H9 (cell line): ENCODE measurements at regions not wholly inside any gene's neighbourhood (a gene's known extent, or its start where the extent isn't known, plus 50 kb on each side); places are given as distances from the start of the nearest gene placed in this dataset.

Experiments
- DNase-seq: peaks from one replicate; pipeline ENCODE4 v3.0.0-alpha.2; 2017
- H2AFZ ChIP-seq: one replicate; pipeline ENCODE4 v1.6.1; 2013; ENCODE audit warnings: mild to moderate bottlenecking, low read length, control low read depth, moderate library complexity
- H2AK5ac ChIP-seq: 2 replicates; pipeline ENCODE4 v1.6.1; 2013; ENCODE audit warnings: low read length, control low read depth, mixed read lengths; ENCODE audit not compliant: insufficient read length
- H2BK120ac ChIP-seq: one replicate; pipeline ENCODE4 v1.6.1; 2013; ENCODE audit warnings: low read depth, mild to moderate bottlenecking, low read length, control low read depth, inconsistent platforms; ENCODE audit not compliant: poor library complexity, severe bottlenecking
- H2BK12ac ChIP-seq: 2 replicates; pipeline ENCODE4 v1.6.1; 2013; ENCODE audit warnings: low read length, control low read depth, mixed read lengths, low read depth; ENCODE audit not compliant: insufficient read length
- H2BK15ac ChIP-seq: 2 replicates; pipeline ENCODE4 v1.6.1; 2013; ENCODE audit warnings: low read depth, low read length, control low read depth
- H2BK20ac ChIP-seq: one replicate; pipeline ENCODE4 v1.6.1; 2013; ENCODE audit warnings: low read depth, mild to moderate bottlenecking, low read length, control low read depth, inconsistent platforms; ENCODE audit not compliant: poor library complexity, severe bottlenecking
- H2BK5ac ChIP-seq: 2 replicates; pipeline ENCODE4 v1.6.1; 2013; ENCODE audit warnings: low read length, control low read depth, mixed read lengths; ENCODE audit not compliant: insufficient read length
- H3K14ac ChIP-seq: 2 replicates; pipeline ENCODE4 v1.6.1; 2013; ENCODE audit warnings: low read length, control low read depth; ENCODE audit not compliant: insufficient read depth
- H3K18ac ChIP-seq: 2 replicates; pipeline ENCODE4 v1.6.1; 2013; ENCODE audit warnings: low read depth, mild to moderate bottlenecking, mixed read lengths, low read length, control low read depth; ENCODE audit not compliant: insufficient read length
- H3K23ac ChIP-seq: 2 replicates; pipeline ENCODE4 v1.6.1; 2013; ENCODE audit warnings: low read length, control low read depth, mixed read lengths, low read depth; ENCODE audit not compliant: insufficient read length
- H3K23me2 ChIP-seq: 2 replicates; pipeline ENCODE4 v1.6.1; 2013; ENCODE audit warnings: low read depth, mild to moderate bottlenecking, mixed read lengths, low read length, control low read depth; ENCODE audit not compliant: insufficient read length, poor library complexity, severe bottlenecking
- H3K27ac ChIP-seq: 2 replicates; pipeline ENCODE4 v1.5.1; 2013; ENCODE audit warnings: low read length, control low read depth, mixed read lengths, low read depth; ENCODE audit not compliant: insufficient read length
- H3K27me3 ChIP-seq: 2 replicates; pipeline ENCODE4 v1.6.1; 2013; ENCODE audit warnings: low read length, control low read depth, inconsistent platforms; ENCODE audit not compliant: insufficient read depth
- H3K4ac ChIP-seq: 2 replicates; pipeline ENCODE4 v1.6.1; 2013; ENCODE audit warnings: low read depth, mild to moderate bottlenecking, control low read depth, inconsistent platforms, low read length, moderate library complexity
- H3K4me1 ChIP-seq: 2 replicates; pipeline ENCODE4 v1.6.1; 2013; ENCODE audit warnings: low read length, control low read depth, inconsistent platforms; ENCODE audit not compliant: insufficient read depth
- H3K4me2 ChIP-seq: 2 replicates; pipeline ENCODE4 v1.6.1; 2013; ENCODE audit warnings: low read length, control low read depth, mixed read lengths; ENCODE audit not compliant: insufficient read length, insufficient read depth
- H3K56ac ChIP-seq: 2 replicates; pipeline ENCODE4 v1.6.1; 2013; ENCODE audit warnings: low read depth, mild to moderate bottlenecking, mixed read lengths, low read length, control low read depth; ENCODE audit not compliant: insufficient read length
- H3K79me1 ChIP-seq: 2 replicates; pipeline ENCODE4 v1.6.1; 2013; ENCODE audit warnings: low read depth, mild to moderate bottlenecking, moderate library complexity, low read length, control low read depth, inconsistent platforms; ENCODE audit not compliant: insufficient read depth, poor library complexity, severe bottlenecking
- H3K79me2 ChIP-seq: 2 replicates; pipeline ENCODE4 v1.6.1; 2013; ENCODE audit warnings: low read length, control low read depth, inconsistent platforms; ENCODE audit not compliant: insufficient read depth
- H3K9ac ChIP-seq: 2 replicates; pipeline ENCODE4 v1.6.1; 2013; ENCODE audit warnings: low read length, control low read depth, mixed read lengths; ENCODE audit not compliant: insufficient read length; ENCODE audit errors: extremely low read depth
- H3K9me3 ChIP-seq: one replicate; pipeline ENCODE4 v1.6.1; 2013; ENCODE audit warnings: low read depth, low read length, inconsistent platforms; ENCODE audit not compliant: control insufficient read depth
- H3T11ph ChIP-seq: one replicate; pipeline ENCODE4 v1.6.1; 2013; ENCODE audit warnings: mild to moderate bottlenecking, low read length, control low read depth, inconsistent platforms
- H4K20me1 ChIP-seq: one replicate; pipeline ENCODE4 v1.6.1; 2013; ENCODE audit not compliant: control insufficient read depth, insufficient read length, insufficient read depth
- H4K5ac ChIP-seq: 2 replicates; pipeline ENCODE4 v1.6.1; 2013; ENCODE audit warnings: low read depth, mild to moderate bottlenecking, mixed read lengths, low read length, control low read depth; ENCODE audit not compliant: insufficient read length
- H4K8ac ChIP-seq: replicated peaks from 2 replicates; pipeline ENCODE4 v1.6.1; 2013; ENCODE audit warnings: low read length, control low read depth, mixed read lengths, low read depth; ENCODE audit not compliant: insufficient read length
- H4K91ac ChIP-seq: 2 replicates; pipeline ENCODE4 v1.6.1; 2013; ENCODE audit warnings: low read depth, mild to moderate bottlenecking, moderate library complexity, mixed read lengths, low read length, control low read depth; ENCODE audit not compliant: insufficient read length
- H3K27ac Mint-ChIP-seq, 3 experiments: 2 replicates in 2 of 3; 3 replicates in 1 of 3; pipeline ENCODE4 v1.8.0; 2020 to 2021; ENCODE audit warnings: mixed read lengths in 3 of 3, mild to moderate bottlenecking in 1 of 3, moderate library complexity in 1 of 3
- H3K27me3 Mint-ChIP-seq: 2 replicates; pipeline ENCODE4 v1.8.0; 2021; ENCODE audit warnings: low read depth, mild to moderate bottlenecking, moderate library complexity, mixed read lengths
- H3K36me3 Mint-ChIP-seq, 3 experiments: 2 replicates in 2 of 3; 3 replicates in 1 of 3; pipeline ENCODE4 v1.8.0; 2020 to 2021; ENCODE audit warnings: low read depth in 3 of 3, mixed read lengths in 3 of 3; ENCODE audit not compliant: insufficient read depth in 1 of 3
- H3K4me1 Mint-ChIP-seq, 2 experiments: 2 replicates each; pipeline ENCODE4 v1.8.0; 2020; ENCODE audit warnings: mixed read lengths in 2 of 2
- H3K4me3 Mint-ChIP-seq, 2 experiments: 2 replicates in 1 of 2; 3 replicates in 1 of 2; pipeline ENCODE4 v1.8.0; 2020 to 2021; ENCODE audit warnings: mild to moderate bottlenecking in 2 of 2, mixed read lengths in 2 of 2, moderate library complexity in 1 of 2
- H3K9me3 Mint-ChIP-seq, 2 experiments: 2 replicates in 1 of 2; 3 replicates in 1 of 2; pipeline ENCODE4 v1.8.0; 2020; ENCODE audit warnings: mild to moderate bottlenecking in 2 of 2, mixed read lengths in 2 of 2, moderate library complexity in 1 of 2
- CTCF ChIP-seq: fragments of 200-600 bp; sonication (generic); conservative IDR thresholded peaks from 3 replicates; pipeline ENCODE4 v1.8.0; 2021; ENCODE audit warnings: antibody characterized with exemption, mild to moderate bottlenecking
- WGBS: extraction: QIAGEN DNeasy Blood & Tissue Kit; methylation state at CpG from one replicate; pipeline ENCODE4 v1.1.7; 2013; ENCODE audit warnings: missing lambda C conversion rate, low lambda C conversion rate, mixed read lengths; ENCODE audit not compliant: insufficient read length; ENCODE audit errors: extremely low coverage; 5-methylcytosine and 5-hydroxymethylcytosine counted together

DNA sequence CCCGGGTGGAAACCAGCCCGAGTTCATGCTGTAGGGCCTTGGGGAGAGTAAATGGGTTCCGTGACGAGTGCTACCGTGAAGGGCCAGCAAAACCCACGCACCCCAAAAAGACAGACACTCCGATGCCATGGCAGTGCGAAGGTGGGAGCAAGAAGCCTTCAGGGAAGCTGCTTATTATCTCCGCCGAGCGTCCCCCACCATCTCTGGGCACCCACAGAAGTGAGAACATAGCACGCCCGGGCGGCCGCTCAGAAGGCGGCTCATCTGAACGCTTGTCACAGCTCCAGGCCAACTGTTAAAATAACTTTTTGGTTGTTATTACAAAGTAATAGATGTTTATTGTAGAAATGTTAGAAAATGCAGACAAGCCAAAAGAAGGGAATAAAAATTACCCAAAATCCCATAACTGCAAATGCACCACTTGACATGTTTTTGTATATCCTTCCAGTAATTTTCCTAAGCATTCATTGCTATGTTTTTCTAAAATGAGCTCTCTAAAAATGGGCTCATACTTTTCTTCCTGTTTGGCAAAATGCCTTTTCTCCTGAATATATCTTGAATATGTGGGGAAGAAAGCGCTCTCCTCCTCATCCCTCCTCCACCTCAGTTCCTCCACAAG lies 234.9 kb downstream of the NPHP4 start:
- Histone ChIP-seq H4K5ac (no peak overlapping the region), H3K27me3 (no peaks in the 10 kb centered on the region), H4K91ac (no peak overlapping the region), H2BK15ac (no peak overlapping the region), H2AK5ac (no peak overlapping the region), H3K23ac (no peak overlapping the region), H3K4ac (no peak overlapping the region), H3T11ph (no peak overlapping the region), H2BK5ac (no peak overlapping the region), H2AFZ (no peak overlapping the region), H2BK20ac (no peak overlapping the region), H3K23me2 (no peaks in the 10 kb centered on the region), H3K18ac (no peak overlapping the region), H3K79me2 (no peaks in the 10 kb centered on the region), H3K9me3 (no peaks in the 10 kb centered on the region), H2BK120ac (no peak overlapping the region), H4K20me1 (no peaks in the 10 kb centered on the region), H3K27ac (no peak overlapping the region), H3K4me1 (no peaks in the 10 kb centered on the region), H4K8ac (no peak overlapping the region), H3K56ac (no peak overlapping the region), H3K14ac (no peak overlapping the region; the same call in 1 of the 2 replicates), H3K79me1 (no peaks in the 10 kb centered on the region), H3K4me2 (no peak overlapping the region), H2BK12ac (no peak overlapping the region), H3K9ac (no peak overlapping the region)
- DNase-seq = no peak
- TF ChIP-seq CTCF = no peak
- Mint-ChIP-seq H3K27me3 (no peaks in the 10 kb centered on the region; the same call in none of the 2 replicates), H3K36me3 (peaks cover 1 to 8% (median 4%) of the 10 kb centered on the region in 3 experiments; a peak in 5 of 7 replicates), H3K9me3 (peaks cover 8 to 17% of the 10 kb centered on the region in 2 experiments; a peak in 3 of 5 replicates), H3K4me1 (peaks cover 7 to 8% of the 10 kb centered on the region in 2 experiments), H3K27ac (no peak overlapping the region), H3K4me3 (no peak overlapping the region)
- no CpG with 5 or more reads among the region's 18 CpGs for WGBS
